Adrenal gland (tissue), 5 donors: ENCODE measurements at regions not wholly inside any gene's neighbourhood (a gene's known extent, or its start where the extent isn't known, plus 50 kb on each side); places are given as distances from the start of the nearest gene placed in this dataset.
"Not testable (repeated sequence)": the region's sequence is repeated elsewhere in the genome, so short reads cannot be mapped to it uniquely, and the experiment has no call there.

Source experiments
- POLR2A ChIP-seq, 2 donors: fragments of 450-650 bp; IDR thresholded peaks; one replicate each; pipeline ENCODE4 v1.6.1; 2017; ENCODE audit warnings: antibody characterized with exemption in 2 of 2, mild to moderate bottlenecking in 2 of 2, moderate library complexity in 1 of 2
- TF ChIP-seq, protein P1 (sequence below), 6 experiments: fragments of 450-650 bp in 4 of 6; fragments of 200-600 bp in 2 of 6; sonication (generic) in 1 of 6; IDR thresholded peaks; 1 replicate in 5 of 6; 2 replicates in 1 of 6; pipeline versions ENCODE4 v1.5.1 to v1.8.0; 2016 to 2021; ENCODE audit warnings: antibody characterized with exemption in 6 of 6, mild to moderate bottlenecking in 2 of 6, moderate library complexity in 1 of 6
- donor health status: DM: no; HTN: no; CAD: no.

DNA sequence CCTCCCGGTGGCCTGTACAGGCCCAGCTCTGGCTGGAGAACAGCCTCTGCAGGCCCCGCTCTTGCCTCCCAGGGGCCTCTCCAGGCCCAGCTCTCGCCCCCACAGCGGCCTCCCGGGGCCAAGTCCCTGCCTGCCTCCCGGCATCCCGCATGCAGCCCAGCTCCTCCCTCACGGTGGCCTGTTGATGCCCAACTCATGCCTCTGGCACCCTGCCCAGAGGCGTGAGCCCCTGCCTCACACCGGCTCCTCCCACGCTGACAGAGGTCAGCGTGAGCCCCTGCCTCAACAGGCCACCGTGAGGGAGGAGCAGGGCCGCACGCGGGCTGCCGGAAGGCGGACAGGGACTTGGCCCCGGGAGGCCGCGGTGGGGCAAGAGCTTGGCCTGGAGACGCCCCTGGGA, 157.0 kb upstream of the CDK13 start:
- TF ChIP-seq, protein P1, sequence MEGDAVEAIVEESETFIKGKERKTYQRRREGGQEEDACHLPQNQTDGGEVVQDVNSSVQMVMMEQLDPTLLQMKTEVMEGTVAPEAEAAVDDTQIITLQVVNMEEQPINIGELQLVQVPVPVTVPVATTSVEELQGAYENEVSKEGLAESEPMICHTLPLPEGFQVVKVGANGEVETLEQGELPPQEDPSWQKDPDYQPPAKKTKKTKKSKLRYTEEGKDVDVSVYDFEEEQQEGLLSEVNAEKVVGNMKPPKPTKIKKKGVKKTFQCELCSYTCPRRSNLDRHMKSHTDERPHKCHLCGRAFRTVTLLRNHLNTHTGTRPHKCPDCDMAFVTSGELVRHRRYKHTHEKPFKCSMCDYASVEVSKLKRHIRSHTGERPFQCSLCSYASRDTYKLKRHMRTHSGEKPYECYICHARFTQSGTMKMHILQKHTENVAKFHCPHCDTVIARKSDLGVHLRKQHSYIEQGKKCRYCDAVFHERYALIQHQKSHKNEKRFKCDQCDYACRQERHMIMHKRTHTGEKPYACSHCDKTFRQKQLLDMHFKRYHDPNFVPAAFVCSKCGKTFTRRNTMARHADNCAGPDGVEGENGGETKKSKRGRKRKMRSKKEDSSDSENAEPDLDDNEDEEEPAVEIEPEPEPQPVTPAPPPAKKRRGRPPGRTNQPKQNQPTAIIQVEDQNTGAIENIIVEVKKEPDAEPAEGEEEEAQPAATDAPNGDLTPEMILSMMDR (IDR thresholded peaks at IDR 0.05): not testable (repeated sequence)
- TF ChIP-seq POLR2A (IDR thresholded peaks at IDR 0.05): not testable (repeated sequence)
